GM18873 (cell line): ENCODE measurements at regions not wholly inside any gene's neighbourhood (a gene's known extent, or its start where the extent isn't known, plus 50 kb on each side); places are given as distances from the start of the nearest gene placed in this dataset.
"Not testable (repeated sequence)": the region's sequence is repeated elsewhere in the genome, so short reads cannot be mapped to it uniquely, and the experiment has no call there.

Experiments used
- ATAC-seq: cut with Tn5 transposase; IDR thresholded peaks from one replicate; pipeline ENCODE4 v1.9.1; 2021; ENCODE audit warnings: mild to moderate bottlenecking, moderate library complexity, moderate number of reproducible peaks; ENCODE audit not compliant: unreplicated experiment, low FRiP score

DNA sequence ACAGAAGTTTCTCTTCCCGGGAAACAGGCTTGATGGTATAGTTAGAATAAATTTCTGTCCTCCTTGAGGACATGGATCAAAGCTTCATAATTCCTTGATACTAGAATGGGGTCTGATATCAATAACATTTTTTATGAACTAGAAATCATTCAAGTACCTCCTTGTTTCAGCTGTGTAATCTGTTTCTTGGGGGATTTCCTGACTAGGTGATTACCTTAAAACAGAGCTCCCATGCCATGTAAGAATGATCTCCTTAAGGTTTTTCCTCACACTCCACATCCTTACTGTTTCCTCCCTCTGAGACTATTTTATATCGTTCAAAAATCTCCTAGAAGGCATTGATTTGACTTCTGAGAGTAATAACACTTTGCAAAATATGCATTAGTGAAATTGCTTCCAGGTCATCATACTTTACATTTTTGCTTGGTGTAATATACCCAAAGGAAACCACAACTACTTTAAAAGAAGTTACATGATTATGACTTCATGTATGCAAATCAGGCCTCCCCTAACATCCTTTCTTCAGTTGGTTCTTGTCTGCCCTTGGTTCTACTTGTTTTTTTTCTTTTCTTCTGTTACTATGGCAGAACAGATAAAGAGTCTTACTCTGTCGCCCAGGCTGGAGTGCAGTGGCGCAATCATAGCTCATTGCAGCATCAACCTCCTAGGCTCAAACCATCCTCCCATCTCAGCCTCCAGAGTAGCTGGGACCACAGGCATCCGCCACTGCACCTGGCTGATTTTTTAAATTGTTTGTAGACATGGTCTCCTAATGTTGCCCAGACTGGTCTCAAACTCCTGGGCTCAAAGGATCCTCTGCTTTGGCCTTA, 388.8 kb downstream of the ZFHX3 start:
- ATAC-seq, result no peak

DNA sequence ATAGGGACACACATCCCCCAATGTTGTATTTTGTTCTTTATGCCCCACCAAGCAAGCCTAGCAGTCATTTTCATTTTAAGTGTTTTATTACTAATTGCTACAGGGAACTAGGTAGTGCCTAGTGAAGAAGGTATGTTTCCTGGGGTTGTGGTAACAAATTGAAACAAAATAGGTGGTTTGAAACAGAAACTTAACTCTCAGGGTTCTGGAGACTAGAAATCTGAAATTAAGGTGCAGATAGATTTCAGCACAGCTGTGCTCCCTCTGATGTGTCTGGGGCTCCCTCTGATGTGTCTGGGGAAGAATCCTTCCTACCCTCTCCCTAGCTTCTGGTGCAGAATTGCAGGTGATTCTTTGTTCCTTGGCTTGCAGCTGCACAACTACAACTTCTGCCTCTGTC, 390.1 kb downstream of the ZFHX3 start:
- peak; percentile 94 for ATAC-seq

DNA sequence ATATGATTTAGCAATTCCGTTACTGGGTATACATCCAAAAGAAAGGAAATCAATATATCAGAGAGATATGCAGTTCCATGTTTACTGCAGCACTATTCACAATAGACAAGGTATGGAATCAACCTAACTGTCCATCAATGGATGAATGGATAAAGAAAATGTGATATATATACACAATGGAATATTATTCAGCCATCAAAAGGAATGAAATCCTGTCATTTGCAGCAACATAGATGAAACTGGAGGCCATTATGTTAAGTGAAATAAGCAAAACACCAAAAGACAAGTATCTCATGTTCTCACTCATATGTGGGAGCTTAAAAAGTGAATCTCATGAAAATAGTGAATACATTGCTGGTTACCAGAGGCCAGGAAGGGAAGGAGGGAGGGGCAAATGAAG, 390.8 kb downstream of the ZFHX3 start:
- ATAC-seq, result no peak

DNA sequence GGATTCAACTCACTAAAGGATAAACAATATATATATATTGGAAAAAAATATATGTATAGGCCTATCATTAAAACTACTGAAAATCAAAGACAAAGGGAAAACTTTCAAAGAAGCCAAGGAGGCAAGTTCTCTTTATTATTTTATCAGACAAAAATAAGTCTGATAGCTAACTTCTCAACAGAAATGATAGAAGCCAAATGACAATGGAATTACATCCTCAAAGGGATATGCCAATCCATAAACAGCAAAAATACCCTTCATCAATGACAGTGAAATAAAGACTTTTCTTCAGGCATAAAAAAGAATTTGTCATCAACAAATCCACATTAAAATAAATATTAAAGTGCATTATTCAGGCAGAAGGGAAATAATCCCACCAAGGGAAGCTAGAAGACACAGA, 393.4 kb downstream of the ZFHX3 start:
- no peak for ATAC-seq

DNA sequence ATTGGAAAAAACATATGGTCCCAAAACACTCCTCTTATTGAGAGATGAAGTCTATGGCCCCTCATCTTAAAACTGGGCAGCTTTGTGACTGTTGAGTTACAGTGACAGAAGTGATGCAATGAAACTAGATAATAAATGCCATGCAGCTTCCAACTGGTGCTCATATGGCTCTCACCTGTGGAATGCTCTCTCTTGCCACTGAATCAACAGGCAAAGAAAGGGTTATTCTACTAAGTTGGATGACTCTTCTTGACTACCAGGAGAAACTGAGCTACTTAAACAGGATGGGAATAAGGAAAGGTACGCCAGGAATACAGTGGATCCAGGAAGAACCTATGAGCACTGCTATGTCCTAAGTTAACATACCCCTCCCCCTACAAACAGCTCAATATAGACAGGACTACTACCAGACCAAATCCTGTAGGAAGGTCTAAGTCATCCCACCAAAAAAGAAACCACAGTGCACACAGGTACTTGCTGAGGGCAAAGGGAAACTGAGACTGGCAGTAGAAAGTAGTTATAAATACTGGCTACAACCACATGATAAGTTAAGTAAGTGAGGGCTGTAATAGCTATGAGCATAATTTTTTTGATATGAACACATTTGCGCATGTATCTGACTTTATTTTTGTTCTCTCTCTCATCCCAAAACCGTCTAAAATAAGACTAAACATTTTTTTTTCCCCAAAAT, 398.5 kb downstream of the ZFHX3 start:
- no peak for ATAC-seq

DNA sequence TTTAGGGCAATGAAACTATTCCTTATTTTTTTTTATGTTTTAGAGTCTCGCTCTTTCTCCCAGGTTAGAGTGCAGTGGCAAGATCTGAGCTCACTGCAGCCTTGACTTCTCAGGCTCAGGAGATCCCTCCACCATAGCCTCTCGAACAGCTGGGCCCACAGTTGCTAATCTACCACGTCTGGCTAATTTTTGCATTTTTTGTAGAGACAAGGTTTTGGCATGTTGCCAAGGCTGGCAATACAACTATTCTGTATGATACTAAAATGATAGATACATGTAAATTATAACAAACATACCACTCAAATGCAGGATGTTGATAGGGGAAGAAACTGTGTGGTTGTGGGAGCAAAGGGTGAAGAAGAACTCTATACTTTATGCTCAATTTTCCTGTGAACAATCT, 401.3 kb downstream of the ZFHX3 start:
- no peak for ATAC-seq

DNA sequence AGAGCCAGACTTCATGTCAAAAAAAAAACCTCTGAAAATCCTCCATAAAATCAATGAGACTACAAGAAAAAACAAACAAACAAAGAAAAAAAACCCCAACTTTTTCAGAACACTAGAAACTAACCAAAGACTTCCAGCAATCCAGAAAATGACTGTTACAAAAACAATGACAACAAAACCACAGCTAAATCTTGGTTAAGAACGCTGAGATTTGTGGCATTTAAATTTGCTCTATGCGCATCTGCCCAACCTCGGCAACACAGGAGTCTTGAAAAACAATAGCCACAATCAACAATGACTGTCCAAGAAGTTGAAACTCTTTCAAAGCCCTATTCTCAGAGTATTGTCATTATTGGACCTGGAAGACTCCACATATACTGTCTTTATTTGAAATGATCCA, 402.4 kb downstream of the ZFHX3 start:
- no peak for ATAC-seq

DNA sequence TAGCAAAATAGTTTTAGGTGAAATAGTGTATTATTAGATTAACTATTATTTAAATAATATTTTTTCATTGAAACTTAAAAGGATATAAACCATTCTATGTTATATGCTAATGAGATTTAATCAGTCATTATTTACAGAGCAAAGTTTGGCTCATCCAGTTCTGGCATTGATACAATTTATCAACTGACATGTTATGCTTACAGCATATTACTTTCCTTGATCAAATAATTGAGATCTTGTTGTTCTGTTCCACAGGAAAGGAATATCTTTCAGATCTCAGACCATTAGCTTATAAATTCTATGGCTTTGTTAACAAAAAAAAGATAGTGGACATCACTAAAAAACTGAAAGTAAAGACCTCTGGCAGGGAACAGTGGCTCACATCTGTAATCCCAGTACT, 403.0 kb downstream of the ZFHX3 start:
- no peak for ATAC-seq

DNA sequence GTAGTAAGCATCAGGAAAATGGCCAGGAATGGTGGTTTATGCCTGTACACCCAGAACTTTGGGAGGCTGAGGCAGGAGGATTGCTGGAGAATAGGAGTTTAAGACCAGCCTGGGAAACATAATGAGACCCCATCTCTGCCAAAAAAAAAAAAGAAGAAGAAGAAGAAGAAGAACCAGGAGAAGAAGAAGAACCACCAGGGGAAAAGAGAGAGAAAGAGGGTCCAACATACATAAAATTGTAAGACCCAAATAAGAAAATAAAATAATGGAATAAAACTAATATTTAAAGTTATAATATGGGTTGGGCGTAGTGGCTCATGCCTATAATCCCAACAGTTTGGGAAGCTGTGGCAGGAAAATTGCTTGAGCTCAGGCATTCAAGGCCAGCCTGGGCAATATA, 408.4 kb downstream of the ZFHX3 start:
- ATAC-seq, result no peak

DNA sequence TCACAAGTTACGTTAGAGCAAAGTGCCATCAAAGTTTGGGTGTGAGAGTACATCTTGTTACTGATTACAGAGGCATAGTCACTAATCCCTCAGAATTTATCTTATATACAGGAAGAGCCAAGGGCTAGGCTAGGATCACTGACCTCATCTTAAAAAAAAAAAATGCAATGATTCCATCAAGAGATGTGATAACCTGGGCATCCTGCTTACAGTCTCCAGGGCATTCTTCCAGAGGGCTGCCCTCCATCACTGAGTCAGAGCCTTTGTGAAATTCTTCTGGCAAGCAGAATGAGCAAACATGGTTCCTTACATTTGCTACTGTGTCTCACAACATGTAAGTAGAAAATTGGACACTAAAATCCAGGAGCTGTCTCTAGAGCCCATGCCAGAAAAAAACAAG, 410.6 kb downstream of the ZFHX3 start:
- ATAC-seq, result no peak

DNA sequence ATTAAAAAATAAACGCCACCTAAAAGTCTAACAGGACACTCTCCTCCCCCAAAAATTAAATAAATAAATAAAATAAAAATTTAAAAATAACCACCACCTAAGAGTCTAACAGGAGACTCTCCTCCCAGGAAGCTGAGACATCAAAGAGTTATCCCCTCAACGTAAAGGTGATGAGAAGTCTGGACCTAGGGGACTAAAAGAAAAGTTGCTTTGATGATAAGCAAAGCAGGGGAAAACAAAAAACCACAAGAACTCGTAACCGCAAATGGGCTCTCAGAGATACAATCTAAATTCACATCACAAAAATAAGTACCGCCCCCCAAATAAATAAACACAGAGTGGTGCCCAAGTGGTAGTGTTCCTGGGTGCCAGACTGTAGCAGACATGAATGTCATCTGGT, 412.2 kb downstream of the ZFHX3 start:
- ATAC-seq, result no peak

DNA sequence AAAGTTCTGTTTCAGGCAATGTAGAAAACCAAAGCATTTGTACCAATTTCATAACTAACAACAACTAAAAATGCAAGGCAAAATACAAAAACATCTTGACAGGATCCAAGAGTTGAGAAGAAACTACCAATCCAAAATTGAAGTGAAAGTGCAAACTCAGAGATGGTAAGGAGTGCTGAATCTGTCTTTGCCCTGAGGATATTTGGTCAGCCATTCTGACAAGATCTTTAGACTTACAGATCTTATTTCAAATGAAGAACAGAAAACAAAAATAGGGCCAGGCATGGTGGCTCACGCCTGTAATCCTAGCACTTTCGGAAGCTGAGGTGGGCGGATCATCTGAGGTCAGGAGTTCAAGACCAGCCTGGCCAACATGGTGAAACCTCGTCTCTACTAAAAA, 412.8 kb downstream of the ZFHX3 start:
- ATAC-seq, result no peak

DNA sequence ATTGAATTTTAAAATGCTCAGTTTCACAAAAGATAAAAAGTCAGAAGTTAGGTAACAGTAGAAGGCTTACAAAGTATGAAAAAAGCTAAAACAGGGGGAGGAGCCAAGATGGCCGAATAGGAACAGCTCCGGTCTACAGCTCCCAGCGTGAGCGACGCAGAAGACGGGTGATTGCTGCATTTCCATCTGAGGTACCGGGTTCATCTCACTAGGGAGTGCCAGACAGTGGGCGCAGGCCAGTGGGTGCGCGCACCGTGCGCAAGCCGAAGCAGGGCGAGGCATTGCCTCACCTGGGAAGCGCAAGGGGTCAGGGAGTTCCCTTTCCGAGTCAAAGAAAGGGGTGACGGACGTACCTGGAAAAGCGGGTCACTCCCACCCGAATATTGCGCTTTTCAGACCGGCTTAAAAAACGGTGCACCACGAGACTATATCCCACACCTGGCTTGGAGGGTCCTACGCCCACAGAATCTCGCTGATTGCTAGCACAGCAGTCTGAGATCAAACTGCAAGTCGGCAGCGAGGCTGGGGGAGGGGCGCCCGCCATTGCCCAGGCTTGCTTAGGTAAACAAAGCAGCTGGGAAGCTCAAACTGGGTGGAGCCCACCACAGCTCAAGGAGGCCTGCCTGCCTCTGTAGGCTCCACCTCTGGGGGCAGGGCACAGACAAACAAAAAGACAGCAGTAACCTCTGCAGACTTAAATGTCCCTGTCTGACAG, 420.6 kb downstream of the ZFHX3 start:
- ATAC-seq, result not testable (repeated sequence)

DNA sequence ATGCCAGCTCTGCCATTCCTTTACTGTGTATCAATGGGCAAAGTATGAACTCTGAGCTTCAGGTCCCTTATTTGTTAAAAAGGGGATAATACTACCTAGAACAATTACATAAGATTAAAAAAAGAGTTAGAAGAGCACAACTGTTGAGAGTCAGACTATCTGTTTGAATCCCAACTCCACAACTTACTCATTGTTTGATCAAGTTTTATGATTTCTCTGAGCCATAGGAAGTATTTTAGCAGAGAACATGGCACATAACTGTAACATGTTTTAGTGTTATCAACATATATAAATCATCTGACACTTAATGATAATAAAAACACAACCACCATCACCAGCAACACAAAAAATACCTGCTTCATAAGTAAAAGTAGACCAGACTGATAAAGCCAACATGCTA, 421.3 kb downstream of the ZFHX3 start:
- ATAC-seq, result no peak

DNA sequence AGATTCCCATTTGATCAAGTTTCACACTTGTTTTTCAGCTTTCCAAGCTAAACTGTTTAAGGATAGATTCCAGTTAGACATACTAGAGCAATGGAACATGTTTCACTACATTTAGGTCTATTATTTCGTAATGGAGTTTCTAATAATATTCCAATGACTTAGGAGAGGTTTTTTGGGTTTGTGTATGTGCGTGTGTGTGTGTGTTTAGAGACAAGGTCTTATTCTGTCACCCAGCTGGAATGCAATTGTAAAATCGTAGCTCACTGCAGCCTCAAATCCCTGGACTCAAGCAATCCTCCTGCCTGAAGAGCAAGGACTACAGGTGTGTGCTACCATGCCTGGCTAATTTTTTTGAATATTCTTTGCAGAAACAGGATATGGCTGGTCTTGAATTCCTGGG, 426.3 kb downstream of the ZFHX3 start:
- ATAC-seq, result no peak

DNA sequence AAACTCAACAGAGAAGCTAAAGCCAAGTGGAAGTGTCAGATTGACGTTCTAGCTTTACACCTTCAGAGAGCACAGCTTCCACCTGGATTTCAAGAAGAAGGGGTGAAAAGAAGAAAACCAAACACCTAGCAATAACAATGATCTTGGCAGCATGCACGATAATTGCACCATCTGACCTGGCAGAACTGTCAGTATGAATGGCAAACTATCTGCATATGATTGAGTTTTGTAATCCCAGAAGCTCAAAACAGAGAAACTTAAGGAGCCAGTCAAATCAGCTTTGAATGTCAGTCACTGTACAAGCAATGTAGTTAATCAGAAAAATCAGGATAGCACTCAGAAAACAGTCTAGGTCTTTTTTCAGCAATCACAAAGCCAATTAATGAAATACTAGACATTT, 427.1 kb downstream of the ZFHX3 start:
- no peak for ATAC-seq

DNA sequence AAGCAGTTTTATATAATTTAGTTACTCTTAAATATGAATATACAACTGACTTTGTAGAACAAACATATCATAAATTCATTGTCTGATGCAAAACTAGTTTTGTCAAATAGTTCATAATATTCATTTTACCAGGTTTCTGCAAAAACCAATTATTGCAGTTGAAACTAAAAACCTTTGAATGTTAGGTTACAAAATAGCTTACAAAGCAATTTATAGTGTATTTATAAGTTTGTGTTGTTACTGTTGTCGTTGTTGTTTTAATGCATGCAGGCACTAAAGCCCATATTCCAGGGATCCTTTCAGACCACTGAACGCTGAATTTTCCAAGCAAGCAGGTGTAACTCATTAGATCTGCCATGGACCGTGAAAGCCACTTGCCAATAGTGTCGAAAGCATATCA, 427.6 kb downstream of the ZFHX3 start:
- no peak for ATAC-seq

DNA sequence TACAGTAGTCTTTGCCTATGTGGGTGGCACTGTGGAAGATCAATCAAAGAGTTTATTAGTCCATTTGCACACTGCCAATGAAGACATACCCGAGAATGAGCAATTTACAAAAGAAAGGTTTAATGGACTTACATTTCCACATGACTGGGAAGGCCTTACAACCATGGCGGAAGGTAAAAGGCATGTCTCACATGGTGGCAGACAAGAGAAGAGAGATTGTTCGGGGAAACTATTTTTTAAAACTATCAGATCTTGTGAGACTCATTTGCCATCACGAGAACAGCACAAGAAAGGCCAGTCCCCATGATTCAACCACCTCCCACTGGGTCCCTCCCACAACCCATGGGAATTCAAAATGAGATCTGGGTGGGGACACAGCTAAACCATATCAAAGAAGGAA, 432.1 kb downstream of the ZFHX3 start:
- ATAC-seq, result no peak

DNA sequence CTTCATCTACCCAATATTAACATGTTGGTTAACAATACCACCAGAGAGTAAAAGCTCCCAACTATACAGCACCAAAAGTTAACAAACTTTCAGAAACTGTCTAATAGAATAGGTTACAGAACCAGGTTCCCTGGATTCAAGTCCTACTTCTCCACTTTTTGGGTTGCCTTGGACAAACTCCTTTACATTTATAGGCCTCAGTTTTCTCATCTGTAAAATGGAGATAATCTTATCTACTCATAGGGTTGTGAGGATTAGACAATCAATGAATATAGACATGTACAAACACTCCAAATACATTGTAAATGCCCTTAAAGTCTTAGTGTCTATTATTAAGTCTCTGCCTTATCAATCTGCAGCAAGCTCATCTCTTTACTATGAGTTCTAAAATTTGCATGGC, 435.2 kb downstream of the ZFHX3 start:
- ATAC-seq, result no peak

DNA sequence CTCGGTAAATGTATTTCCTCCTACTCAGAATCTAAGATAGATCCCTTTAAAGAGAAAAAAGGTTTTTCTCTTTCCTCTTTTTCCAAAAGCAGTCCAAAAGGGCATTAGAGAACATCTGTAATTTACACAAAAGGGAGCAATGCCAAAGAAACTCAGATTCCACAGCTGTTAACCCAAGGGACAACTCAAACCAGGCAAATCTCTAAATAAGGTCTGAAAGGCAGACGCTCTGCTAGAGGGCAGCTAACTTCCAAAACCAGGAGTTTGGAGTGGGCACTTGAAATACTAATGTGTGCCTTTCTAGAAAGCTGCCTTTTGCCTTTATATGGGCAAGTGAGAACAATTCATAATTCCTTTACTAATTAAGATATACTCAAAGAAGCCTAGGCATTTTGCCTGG, 435.7 kb downstream of the ZFHX3 start:
- no peak for ATAC-seq

DNA sequence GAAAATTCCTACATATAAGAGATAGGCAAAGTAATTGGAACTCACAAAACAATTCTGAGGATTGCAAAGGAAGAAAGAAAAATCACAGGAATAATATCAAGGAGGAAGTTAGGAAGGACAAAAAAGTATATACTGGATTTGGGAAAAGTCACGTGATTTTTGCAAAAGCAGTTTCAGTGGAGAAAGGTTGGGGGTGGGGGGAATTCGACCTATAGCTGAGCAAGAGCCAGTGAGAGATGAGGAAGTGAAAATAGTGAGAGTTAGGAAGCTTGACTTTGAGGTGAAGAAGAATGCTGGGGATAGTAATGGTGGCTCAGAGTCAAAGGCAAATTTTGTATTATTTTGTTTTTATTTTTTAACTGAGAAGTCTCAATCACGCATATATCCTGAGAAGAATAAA, 438.0 kb upstream of the PMFBP1 start:
- no peak for ATAC-seq

DNA sequence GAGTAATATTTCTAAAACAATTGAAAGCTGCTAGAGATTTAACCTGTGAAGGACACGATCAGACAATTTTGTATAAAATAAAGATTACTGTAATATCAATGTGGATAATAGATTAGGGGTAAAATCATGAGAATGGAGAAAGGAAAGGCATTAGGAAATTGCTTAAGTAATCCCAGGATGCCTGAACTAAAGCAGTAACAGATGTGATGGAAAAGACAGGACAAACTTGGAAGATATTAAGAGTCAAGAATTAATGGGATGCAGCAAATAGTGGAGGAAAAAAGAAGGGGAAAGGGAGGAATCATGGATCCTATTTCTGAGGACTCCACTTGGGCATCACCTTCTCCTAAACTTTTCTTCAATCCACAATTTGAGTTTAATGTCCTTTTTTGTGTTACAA, 437.1 kb upstream of the PMFBP1 start:
- ATAC-seq, result no peak
